ENCODE measurements at regions not wholly inside any gene's neighbourhood (a gene's known extent, or its start where the extent isn't known, plus 50 kb on each side); places are given as distances from the start of the nearest gene placed in this dataset.
"Not testable (repeated sequence)": the region's sequence is repeated elsewhere in the genome, so short reads cannot be mapped to it uniquely, and the experiment has no call there.

DNA sequence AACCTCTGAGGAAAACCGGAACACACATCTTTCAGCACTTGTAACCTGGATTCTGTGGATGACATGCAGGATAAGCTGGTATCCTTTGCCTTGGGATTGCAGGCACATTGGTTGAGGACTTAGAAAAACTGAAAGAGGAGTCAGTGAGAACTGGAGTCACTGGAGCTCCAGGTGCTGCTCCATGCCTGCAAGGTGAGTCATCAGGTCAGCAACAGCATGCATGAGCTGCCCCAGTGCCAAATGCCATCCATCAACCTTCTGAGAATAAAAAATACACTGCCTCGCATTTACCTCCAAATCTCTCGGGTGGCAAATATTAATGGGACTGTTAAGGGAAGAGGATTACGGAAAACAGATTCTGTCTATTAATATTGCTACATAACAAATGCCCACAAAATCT lies 729.1 kb downstream of the NTRK3 start:
- DNase-seq, result no peak

DNA sequence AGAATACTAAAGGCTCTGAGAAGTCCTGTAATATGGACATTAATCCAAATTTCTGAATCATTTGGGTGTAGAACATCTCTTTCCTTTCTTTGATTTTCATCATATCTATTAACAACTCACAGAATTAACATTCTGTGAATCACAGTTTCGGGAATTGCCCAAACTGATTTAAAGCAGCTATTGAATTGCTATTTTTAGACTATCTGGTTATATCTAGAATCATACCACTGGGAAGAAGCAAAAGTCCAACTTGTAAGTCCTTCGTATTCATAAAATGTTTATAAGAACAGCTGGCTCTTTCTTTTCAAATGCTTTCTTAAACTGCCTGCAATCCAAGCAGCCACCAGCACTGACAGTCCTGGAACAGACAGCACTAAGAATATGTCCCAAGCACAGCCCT lies 733.0 kb downstream of the NTRK3 start:
- DNase-seq, result no peak

DNA sequence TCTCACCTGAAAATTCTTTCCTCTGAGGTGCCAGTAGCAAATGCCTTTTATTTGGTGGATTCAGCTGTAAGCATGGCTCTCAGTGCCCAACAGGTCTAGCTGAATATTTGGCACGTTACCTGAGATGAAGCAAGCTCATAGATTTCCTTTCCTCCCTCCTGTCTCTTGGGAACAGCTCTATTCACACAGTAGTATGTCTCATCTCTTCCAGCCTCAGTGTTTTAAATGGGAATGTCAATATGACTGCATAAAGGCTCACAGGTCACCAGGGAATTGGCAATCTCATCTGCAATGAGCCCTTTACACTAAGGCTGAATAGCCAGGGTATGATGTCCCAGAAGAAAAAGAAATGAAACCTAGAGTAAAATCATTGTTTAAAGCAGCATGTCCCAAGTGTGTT lies 733.5 kb downstream of the NTRK3 start:
- DNase-seq, result no peak

DNA sequence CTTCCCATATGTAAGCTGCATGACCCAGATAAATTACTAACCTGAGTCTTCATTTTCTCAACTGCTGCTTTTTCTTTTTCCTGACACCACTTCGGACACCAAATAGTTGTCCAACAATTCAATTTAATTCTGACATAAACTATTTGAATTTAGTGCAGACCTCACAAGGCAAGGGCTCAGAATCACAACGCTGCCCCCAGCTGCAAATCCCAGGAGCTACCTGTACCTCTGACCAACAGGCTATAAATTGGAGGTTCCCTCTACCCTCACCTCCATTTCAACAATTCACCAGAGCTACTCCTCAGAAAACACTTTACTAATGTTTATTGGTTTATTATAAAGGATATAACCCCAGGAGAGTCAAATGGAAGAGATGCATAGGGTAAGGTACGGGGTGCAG lies 737.6 kb downstream of the NTRK3 start:
- no peak for DNase-seq

DNA sequence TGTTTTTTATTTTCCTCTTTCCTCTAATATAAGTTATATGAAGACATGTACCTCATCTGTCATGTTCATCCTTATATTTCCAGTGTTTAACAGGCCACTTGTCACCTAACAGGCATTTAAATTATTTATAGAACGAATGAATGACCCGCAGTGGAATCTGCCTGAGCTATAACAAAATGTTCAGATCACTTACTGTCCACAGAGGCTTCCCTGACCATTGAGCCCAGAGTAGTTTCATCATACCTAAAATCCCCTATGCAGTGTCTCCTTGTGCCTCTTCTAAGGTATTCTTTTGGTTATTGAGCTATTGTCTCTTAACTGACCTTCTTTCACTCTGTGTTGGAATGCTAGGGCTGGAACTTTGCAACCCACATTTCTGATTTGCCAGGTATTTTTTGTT lies 748.5 kb downstream of the NTRK3 start:
- no peak for DNase-seq

DNA sequence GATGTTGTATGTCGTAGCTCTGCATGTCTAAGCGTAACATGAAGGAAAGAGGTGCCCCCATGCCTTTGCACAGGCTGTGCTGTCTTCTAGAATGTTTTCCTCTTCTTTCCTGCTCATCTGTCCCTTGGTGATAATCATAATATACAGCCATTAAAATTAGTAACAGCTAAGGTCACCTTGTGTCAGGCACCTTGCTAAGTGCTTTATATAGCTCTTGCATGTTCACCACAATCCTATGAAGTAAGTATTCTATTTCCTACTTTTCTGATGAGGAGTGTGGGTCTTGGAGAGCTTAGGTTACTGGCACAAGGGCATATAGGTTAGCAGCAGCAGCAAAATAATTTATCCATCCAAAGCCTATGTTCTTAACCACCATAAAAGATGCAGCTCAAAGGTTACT lies 754.4 kb downstream of the NTRK3 start:
- DNase-seq, result no peak

DNA sequence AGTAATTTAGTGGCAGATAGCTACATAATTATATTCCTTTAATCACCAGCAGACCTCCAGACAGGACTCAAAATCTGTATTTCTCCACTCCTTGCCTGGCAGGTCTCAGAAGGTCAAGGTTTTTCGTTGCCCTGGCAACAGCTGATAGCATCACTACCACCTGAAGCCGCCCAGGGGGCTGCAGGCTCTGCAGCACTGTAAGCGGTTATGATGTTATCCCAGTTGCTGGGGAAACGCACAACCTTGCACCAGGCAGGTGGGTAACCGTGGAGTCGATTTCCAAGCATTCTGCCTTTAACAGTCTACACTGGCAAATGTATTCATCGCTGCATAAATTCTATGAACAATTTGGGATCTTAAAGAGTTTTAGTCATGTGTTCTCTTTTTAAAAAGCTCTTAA lies 756.3 kb downstream of the NTRK3 start:
- DNase-seq, result no peak

DNA sequence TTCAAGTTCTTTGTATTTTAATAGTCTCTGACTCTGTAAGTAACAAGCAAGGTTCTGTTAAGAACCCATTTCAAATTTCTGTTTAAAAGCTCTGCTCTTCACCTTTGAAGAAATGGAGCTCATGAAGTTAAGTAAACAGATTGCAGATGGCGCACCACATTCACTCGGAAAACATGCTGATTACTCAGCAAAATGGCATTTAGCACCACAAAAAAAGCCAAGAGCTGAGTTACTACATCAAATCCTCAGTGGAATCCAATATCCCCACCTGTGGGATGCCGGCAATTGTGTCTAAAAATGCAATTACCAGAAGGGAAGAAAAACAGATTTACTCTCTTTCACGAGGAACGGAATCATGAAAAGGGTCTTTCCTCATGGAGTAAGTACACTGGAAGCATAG lies 758.0 kb downstream of the NTRK3 start:
- DNase-seq, result no peak

DNA sequence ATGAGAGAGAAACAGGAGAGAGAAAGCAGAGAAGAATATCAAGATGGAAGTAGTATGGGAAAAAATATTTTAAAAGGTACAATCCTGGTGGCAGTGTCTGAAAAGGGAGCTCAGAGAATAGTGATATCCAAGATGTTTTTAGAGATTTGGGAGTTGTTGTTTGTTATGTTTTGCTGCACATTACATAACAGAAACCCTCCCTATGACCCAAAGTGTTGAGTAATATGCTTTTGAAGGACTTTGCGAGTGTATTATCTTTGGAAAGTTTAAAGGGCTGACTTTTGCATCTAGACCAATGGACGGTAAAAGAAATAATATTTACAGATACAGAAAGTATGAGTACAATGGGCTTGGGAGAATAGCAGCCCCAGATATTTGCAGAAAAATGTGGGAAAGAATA lies 759.7 kb downstream of the NTRK3 start:
- no peak for DNase-seq

DNA sequence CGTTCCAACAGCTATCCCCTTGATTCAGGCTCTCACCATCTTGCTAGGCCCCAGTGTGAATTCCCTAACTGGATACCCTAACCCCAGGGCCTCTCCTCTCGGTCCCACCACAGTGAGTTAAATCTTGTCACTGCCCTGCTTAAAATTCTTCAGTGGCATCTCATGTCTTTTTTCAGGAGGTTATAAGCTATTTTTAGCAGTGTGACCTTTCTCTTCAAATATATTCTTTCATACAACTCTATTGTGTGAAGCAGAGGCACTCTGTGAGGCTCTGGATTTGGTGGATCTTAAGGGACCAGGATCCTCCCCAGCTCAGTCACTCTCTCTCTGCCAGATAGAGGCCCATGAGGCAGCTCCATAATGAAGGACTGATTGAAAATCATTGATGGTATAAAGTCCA lies 760.4 kb downstream of the NTRK3 start:
- no peak for DNase-seq

DNA sequence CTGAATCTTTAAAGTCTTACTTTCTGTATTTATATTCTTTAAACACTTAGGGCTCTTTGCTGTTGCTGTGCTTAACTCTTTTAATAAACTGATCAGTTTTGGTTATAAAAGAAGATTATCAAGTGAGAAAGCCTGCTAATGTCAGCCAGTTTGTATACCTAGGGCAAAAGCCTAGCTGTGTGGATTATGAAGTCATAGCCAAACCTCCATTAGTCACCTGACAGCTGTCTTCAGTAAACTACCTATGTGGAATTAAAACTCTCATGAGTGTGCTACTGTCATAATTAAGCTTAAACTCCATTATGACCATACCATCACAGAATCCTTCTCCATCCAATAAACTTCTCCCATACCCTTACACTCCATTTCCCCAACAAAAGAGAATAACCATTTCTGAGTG lies 762.7 kb downstream of the NTRK3 start:
- no peak for DNase-seq

DNA sequence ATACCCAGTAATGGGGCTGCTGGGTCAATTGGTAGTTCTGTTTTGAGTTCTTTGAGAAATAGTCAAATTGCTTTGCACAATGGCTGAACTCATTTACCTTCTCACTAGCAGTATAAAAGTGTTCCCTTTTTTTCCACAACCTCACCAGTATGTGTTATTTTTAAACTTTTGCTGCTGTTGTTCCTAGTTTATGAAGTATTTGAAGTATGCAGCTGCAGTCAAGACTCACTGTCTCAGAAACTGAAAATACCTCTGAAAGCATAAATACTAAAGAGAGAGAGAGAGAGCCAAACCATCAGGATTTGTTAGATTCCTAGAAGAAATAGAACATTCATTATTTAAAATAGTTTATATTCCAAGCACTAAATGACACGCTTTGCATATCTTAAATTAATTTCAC lies 764.2 kb downstream of the NTRK3 start:
- DNase-seq, result no peak

DNA sequence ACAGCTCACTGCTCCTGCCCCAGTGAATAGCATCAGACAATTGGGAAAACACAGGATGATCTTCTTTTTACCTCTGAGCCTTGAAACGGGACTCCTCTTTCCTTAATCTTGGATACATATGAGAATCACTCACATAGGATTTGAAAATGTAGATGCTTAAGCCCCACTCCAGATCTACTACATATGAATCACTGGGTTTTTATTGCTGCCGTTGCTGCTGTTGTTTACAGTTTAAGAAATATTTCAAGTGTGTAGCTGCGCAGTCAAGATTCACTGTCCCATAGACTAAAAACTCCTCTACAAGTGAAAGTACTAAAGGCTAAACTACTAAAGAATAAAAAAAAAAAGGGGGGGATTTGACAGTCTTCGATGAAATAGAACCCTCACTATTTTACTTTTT lies 765.9 kb downstream of the NTRK3 start:
- no peak for DNase-seq

DNA sequence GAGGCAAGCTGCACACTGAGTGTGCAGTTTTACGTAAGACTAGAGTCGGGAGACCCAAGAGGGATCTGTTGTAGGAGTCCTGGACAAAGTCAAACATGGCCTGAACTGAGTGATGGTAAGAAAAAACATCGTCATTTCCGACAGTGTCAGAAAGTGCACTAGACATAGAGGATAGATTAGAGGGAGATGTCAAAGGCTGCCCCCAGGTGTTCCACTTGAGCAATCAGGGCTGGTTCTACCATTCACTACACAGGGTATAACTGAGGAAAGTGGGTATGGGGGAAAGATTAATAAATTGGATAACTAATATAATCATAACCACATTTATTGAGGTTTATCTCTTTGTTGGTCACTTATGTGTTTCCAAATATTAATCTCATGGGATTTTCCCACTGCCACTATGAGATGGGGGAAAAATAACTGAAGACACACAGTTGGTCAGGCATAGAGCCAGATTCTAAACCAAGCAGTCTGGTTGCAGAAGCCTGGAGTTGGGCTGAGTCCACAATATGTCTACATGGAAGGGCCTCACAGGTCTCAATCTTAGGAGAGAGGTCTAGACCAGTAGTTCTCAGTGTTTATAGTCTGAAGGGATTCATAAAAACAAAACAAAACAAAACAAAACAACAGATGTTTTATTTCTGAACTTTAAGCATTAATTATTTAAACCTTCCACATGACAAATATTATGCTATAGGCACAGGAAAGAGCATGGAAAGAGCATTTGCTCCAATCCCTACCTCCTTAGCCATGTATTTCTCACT lies 766.5 kb downstream of the NTRK3 start:
- no peak for DNase-seq

DNA sequence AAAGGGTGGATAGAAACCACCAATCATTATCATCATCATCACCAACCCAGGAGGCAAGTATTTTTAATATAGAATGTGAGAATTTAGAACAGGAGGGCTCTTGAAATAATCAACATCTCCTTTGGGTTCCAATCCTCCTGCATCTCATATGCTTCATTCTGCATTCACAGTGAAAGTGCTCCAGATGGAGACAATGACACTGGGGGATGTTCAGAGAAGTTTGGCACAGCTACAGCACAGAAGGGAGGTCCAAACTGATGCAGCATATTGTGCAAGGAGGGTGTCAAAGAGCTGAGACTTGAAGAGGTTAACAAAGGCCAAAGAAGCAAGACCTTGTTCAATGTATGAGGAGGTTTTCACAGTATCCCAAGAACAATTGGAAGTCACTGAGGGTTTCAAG lies 767.1 kb downstream of the NTRK3 start:
- no peak for DNase-seq

DNA sequence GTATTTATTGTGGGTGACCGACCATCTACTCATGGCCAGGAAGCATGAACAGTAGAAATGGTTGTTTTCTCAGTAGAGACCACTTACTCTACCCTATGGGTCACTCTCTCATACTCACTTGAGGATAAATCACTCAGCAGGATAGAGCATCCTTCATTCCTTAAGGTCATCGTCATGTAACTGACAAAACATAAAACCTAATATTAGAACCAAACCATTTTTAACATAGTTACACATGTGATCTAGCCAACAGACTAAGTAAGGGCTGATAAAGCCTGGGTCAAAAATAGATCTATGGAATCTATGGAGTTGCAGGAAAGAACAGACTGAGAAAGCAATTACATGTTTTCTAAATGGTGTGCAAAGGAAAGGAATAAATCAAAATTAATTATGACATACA lies 769.1 kb downstream of the NTRK3 start:
- DNase-seq, result no peak

DNA sequence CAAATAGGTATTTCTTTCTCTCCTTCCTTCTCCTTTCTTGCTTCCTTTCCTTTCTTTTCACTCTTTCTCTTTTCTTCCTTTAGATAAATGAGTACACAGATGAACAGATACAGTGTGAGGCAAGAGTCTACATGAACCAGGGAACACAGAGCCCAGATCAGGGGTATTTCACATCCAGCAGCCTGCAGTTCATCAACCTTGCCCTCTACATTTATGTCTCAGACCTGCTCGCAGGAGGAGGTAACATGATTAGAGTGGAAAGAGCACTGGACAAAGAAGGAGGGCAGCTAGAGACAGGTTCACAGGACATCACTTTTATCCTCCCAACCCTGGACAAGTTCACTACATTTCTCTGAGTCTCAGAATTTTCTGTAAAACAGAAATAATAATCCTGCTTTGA lies 773.1 kb downstream of the NTRK3 start:
- DNase-seq, result no peak

DNA sequence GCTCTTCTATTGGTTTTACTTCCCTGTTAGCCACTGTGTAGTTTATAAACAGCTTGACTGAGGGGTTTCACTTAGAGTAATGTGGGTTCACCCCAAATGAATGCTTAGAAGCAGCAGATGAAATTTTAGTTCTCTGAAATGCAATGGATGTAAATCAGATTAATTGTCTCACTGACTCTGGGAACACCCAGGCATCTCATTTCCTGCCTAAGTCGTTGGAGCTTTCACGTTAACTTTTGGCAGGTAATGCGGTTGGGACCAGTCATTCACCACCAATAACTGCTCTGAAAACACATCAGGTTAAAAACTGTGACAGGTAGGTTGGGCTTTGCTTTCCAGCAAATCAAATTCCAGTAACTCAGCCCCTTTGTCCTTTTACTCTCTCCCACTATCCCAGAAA lies 775.4 kb downstream of the NTRK3 start:
- DNase-seq, result no peak

DNA sequence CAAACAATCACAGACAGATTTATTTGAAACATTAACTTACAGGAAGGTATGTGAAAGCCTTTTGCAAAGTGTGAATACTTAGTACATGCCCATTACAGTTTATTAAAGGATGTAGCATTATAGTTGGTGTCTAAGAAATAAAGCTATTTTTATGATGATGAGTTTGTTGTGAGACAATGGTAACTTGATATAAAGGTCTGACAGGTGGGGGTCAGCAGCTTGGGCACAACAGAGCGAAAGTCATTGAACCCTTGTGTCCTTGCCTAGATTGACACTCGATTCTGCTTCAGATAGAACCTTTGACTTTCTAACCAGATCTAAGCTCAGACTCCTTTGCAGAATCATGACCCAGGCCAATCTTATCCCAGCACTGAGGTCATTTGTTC lies 777.9 kb downstream of the NTRK3 start:
- DNase-seq, result no peak

DNA sequence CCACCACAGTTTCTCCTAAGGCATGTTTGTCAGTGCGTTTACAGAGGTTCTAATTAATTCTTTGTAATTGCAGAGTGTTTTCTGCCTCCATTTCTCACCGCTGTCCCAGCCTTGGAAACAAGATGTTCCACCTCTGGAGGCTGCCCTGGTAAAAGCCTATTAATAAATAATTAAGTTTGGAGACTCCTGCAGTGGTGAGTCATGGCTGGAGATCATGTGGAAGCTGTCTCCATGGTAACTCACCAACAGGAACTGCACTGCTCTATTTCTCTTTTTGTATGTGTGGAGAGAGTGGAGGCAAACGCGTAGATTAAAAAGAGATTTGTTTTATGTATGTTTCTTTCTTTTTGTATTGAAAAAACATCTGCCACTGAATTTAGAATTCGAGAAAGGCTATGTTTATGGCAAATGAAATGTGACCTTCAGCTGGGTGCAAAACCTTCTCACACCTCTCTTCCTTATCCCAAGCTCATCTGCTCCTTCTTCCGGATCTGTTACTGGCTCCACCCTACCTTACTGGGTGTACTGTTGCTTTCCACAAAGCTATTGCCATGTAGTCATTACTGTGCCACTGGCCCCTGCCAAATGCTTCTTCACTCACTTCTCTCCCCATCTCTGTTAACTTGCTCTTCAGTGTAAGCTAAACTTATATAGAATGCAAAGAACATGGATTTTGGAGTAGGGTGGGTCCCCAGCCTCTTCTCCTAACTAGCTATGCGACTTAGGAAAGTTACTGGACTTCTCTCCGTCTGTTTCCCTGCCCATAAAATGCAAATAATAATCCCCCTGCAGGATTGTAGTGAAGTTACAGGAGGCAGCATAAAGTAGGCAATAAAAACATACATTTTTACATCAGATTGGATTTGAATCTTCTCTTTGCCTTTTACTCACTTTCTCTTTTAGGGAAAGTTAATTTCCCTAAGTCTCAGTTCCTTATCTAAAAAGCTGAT lies 778.5 kb downstream of the NTRK3 start:
- DNase-seq, result no peak

DNA sequence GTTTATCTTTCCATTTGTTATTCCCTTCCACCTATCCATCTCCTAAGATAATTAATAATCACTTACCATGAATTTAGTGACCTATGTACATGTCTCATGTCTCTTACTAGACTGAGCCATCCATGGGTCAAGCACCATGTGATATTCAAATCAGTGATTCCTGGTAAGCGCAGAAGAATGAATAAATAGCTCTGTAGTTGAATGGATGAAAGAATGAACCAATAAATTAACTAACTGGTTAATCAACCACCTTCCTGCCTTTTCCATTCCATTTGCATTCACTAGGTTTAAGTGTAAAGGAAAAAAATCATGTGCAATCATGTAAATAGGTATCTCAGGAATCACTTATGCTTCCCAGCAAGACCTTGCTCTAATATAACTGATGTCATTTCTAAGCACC lies 779.5 kb downstream of the NTRK3 start:
- DNase-seq, result no peak

DNA sequence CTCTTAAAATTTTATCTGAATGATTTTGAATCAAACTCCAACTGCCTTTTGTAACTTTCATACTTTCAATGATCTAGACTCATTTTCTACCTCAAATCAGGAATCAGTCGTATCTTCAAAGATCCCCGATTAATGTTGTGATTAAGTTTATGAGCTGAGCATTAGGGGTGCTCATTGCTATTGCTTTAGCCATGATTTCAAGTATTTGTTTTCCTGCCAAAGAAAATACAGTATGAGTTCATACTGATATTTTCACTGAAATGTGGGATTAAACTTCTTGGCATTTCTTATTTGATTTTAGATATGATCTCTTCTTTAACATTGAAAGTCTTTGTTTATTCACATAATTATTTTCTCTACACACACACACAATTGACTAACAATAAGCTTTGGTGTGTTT lies 785.6 kb downstream of the NTRK3 start:
- no peak for DNase-seq

DNA sequence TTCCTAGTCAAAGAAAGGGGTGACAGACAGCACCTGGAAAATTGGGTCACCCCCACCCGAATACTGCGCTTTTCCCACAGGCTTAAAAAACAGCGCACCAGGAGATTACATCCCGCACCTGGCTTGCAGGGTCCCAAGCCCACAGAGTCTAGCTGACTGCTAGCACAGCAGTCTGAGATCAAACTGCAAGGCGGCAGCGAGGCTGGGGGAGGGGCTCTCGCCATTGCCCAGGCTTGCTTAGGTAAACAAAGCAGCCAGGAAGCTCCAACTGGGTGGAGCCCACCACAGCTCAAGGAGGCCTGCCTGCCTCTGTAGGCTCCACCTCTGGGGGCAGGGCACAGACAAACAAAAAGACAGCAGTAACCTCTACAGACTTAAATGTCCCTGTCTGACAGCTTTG lies 792.6 kb downstream of the NTRK3 start:
- not testable (repeated sequence) for DNase-seq

DNA sequence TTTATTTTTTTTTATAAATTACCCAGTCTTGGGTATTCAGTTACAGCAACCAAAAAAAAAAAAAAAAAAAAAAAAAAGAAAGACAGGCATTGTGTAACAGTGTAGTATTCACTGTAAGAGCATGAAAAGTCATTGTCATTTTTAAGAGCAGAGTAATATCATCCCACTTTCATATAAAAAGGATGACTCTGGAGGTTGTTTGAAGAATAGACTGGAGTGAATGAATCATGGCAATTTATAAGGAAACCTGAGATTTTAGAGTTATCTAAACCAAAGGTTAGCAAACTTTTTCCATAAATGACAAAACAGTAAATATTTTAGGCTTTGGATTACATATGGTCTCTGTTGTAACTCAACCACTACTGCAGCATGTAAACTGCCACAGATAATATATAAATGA lies 794.9 kb downstream of the NTRK3 start:
- DNase-seq, result no peak

DNA sequence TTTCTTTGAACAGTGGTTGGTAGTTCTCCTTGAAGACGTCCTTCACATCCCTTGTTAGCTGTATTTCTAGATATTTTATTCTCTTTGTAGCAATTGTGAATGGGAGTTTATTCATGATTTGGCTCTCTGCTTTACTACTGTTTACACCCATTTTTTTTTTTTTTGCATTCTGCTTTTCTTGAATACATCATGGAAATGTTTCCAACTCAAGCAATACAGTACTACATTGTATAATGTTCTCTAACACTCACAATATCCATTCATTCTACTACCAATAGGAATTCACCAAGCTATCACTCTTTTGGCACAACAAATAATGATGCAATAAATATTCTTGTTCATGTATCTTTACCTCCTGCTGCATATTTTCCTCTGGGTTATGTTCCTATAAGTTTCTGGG lies 801.7 kb downstream of the NTRK3 start:
- no peak for DNase-seq
